Renal cortical epithelial cell (primary cell): ENCODE measurements at regions not wholly inside any gene's neighbourhood (a gene's known extent, or its start where the extent isn't known, plus 50 kb on each side); places are given as distances from the start of the nearest gene placed in this dataset.
"Not testable (repeated sequence)": the region's sequence is repeated elsewhere in the genome, so short reads cannot be mapped to it uniquely, and the experiment has no call there.

ENCODE experiments used
- DNase-seq: peaks from one replicate; pipeline ENCODE4 v3.0.0-alpha.2; 2011; ENCODE audit warnings: low read depth

- DNase-seq, result no peak
Measured at GRCh38 chr2:101610750-101611315, 86.7 kb upstream of the MAP4K4 start.

GRCh38 chr2:101609433-101609832 is 88.1 kb upstream of the MAP4K4 start:
- no peak for DNase-seq

- no peak for DNase-seq
Measured at GRCh38 chr2:101608408-101609310, 88.8 kb upstream of the MAP4K4 start.

- DNase-seq, result no peak
Measured at GRCh38 chr2:101597347-101597944, 100.1 kb upstream of the MAP4K4 start.

GRCh38 chr2:101596333-101596732 is 101.2 kb upstream of the MAP4K4 start:
- peak; percentile 74 for DNase-seq

DNA sequence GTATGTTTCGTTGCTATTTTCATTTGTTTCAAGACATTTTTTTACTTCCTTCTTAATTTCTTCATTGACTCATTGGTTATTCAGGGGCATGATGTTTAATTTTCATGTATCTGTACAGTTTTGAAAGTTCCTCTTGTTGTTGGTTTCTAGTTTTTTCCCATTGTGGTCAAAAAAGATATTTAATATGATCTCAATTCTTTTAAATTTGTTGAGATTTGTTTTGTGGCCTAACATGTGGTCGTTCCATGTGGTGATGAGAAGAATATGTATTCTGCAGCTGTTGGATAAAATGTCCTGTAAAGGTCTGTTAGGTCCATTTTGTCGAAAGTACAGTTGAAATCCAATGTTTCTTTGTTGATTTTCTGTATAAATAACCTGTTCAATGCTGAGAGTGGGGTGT is 110.3 kb upstream of the MAP4K4 start:
- no peak for DNase-seq

- no peak for DNase-seq
Measured at GRCh38 chr2:101583861-101584260, 108.9 kb upstream of the RFX8 start.

- no peak for DNase-seq
Measured at GRCh38 chr2:101581675-101582299, 106.9 kb upstream of the RFX8 start.

- DNase-seq, result no peak
Measured at GRCh38 chr2:101580528-101580927, 105.6 kb upstream of the RFX8 start.

DNA sequence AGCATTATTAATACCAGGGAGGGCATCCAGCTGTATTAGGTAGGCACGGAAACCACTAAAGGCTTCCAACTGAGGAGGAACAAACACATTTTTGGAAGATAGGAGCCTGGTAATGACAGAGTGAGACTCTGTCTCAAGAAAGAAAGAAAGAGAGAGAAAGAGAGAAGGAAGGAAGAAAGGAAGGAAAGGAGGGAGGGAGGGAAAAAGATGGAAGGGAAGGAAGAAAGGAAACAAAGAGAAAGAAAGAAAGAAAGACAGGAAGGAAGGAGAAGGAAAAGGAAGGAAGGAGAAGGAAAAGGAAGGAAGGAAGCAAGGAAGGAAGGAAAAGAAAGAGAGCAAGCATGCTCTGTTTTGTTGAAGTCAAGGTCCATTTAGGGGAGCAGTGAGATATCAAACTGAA is 103.8 kb upstream of the RFX8 start:
- no peak for DNase-seq

GRCh38 chr2:101578135-101578534 is 103.2 kb upstream of the RFX8 start:
- DNase-seq, result not testable (repeated sequence)

DNA sequence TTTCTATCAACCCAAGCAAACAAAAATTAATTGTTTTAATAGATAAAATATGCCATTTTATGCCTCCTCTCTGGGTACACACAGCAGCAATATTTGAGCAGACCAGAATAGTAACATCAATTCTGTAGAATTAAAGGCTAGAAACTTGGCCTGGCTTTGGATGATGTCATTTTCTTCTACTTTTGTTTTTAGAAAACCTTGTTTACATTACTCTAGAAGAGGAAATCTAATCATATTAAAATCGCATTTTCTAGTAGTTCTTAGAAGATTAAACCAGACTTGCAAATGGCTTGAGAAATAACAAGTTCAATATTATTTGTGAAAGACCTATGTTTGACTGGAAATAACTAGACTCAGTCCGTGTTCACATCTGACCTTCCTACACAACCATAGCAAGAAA is 102.3 kb upstream of the RFX8 start:
- no peak for DNase-seq

DNA sequence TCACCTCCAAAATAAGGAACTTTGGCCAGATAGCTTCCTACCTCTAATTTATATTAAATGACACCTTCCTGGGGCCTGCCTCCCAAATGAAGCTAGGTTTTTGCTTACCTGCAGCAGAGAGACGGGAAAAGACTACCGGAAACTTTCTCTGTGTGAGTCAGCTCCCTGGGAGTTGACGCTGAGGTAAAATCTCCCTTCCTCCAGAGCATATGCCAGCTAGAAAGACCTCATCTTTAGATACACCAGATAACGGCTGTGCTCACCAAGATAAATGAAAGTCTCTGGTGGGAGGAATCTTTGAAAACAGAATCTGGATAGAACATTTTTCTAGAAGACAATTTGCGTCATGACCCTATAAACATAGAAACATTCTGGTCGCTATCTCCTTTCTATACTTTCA is 99.7 kb upstream of the RFX8 start:
- no peak for DNase-seq

GRCh38 chr2:101571951-101572350 is 97.0 kb upstream of the RFX8 start:
- no peak for DNase-seq

GRCh38 chr2:101569886-101570520 is 95.1 kb upstream of the RFX8 start:
- no peak for DNase-seq

GRCh38 chr2:101568969-101569368 is 94.1 kb upstream of the RFX8 start:
- DNase-seq, result no peak

DNA sequence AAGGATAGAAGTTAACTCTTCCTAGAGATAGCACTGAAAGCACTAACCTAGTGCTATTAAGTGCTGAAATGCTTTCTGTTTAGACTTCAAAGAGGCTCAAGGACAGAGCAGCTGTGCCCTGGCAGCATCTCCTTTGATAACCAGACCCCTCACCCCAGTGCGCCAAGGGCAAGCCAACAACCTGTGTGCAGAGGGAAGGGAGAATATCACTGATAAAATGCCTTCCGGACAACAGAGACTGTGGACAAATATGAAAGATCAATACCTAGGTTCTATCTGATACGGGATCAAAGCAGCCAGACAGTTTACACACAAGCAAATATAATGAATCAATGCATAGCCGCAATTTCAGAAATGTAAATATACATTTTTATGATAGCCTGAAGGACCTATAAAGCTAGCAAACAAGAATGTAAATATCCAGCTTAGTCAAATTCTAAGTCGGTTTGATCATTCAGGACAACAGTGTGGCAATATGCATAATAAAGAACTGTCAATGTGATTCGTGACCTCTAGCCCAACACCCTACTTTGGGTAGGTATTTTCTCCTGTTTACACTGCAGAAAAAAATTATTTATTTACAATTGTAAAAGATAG is 91.8 kb upstream of the RFX8 start:
- no peak for DNase-seq

DNA sequence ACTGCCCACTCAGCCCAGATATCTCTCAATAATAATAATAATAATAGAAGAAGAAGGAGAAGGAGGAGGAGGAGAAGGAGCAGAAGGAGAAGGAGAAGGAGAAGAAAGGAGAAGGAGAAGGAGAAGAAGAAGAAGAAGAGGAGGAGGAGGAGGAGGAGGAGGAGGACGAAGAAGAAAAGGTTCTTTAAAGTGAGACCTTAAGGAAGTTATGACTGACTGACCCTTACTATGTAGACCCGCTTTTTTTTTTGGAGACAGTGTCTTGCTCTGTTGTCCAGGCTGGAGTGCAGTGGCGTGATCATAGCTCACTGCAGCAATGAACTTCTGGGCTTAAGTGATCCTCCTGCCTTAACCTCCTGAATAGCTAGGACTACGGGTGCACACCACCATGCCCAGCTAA is 88.9 kb upstream of the RFX8 start:
- no peak for DNase-seq

GRCh38 chr2:101560780-101561315 is 85.9 kb upstream of the RFX8 start:
- DNase-seq, result no peak

DNA sequence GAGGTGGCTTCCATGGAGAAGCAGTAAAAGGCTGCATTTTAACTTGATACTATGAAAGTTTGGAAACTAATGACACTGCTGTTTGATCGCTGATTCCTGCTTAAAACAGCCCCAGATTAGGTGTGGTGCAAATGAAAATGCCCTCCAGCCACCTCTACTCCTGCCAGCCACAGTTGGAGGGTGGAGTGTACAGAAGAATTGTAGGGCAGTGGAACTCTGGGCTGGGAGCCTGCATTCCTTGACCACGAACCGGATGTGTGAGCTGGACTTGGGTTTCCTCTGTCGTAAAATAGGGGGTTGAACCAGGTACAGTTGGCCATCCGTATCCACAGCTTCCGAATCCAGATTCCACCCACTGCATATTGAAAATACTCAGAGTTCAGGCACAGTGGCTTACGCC is 84.6 kb upstream of the RFX8 start:
- peak; percentile 80 for DNase-seq

DNA sequence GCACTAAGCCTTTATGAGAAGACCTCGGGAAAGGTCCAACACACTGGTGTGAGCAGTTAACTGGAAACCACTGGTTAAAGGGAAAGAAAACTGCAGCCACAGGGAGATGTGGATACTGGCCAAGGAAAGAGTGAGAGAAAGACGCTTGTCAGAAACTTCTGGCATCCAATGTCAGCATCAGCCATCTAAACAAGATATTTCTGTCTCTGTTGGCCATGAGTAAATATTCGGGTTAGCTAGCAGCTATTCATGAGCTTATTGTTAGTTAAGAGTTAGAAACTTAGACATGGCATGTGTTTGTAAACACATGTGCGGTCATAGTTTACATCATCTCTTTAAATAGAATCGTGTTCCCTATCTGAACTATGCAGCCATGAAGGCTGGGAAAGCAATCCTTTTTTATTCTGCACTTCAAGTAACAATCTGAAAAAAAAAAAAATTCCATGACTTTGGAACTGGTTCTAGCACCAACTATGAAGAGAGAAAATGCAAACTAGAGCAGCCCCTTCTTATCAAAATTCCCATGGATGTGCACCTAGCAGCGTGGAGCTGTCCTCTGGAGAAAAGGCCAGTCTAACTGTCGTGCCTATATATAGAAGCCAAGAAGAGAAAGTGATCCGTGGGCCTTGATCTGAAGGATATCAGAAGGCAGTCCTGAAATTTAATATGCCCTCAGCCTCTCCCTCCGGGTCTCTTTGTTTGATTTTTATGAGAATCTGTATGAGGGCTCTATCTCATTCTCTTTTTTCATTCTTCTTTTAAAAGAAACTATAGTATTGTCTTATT is 84.0 kb upstream of the RFX8 start:
- peak; percentile 19 for DNase-seq
